Stimulated activated CD8-positive, alpha-beta memory T cell treated with anti-CD3 and anti-CD28 coated beads, Interleukin-4, amount 100 ng/mL, for 1 hour (primary cell): ENCODE measurements at regions not wholly inside any gene's neighbourhood (a gene's known extent, or its start where the extent isn't known, plus 50 kb on each side); places are given as distances from the start of the nearest gene placed in this dataset.
"Not testable (repeated sequence)": the region's sequence is repeated elsewhere in the genome, so short reads cannot be mapped to it uniquely, and the experiment has no call there.

Source experiments
- DNase-seq, 2 donors: peaks; one replicate each; pipeline ENCODE4 v3.0.0-alpha.2; 2020; ENCODE audit warnings: low read depth in 2 of 2, low spot score in 1 of 2

DNA sequence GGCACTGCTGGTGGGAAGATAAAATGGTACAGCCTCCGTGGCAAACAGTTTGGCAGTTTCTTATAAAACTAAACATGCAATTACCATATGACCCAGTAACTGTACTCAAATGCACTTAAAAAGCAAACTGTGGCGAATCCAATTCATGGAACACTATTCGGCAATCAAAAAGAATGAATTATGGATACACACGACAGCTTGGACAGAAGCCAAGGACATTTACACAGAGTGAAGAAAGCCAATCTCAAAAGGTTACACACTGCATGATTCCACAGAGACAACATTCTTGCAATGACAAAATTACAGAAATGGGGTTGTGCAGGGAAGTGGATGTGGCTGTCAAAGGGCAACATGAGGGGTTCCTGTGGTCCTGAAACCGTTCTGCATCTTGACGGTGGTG lies 122.1 kb upstream of the IQSEC1 start:
- no peak for DNase-seq

DNA sequence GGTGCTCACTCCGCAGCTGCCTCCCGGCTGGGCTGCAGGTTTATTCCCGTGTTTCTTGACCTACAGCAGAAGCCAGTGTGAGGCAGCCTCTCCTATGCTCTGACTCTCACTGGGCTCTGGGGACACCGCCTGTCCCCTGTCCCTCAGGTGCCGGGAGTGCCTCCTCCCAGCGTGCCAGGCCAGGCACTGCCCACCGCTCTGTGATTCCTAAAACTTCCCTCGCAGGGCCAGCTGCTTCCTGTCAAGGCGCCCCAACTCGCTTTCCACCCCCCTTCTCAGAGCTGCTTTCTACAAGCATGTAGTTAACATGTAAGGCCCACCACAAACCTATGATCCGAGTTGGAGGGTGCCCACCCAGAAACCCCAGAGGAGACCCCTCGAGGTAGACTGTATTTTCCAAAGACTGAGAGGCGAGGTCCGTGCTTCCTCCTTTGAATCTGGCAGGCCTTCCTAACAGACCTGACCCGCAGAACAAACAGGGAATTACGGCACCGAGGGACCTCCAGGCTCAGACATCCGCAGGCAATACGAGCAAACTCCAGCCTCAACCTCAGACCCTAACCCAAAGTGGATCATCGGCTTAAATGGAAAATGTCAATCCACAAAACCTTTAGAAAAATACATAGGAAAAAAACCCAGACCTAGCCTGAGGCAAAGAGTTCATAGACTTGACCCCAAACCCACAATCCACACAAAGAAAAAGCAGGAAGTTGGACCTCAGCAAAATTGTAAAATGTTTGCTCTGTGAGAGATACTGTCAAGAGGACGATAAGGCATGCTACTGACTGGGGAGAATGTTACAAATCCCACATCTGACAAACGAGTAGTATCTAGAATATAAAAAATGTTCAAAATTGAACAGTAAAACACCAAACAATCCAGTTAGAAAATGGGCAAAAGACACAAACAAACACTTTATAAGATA lies 121.3 kb upstream of the IQSEC1 start:
- no peak for DNase-seq

DNA sequence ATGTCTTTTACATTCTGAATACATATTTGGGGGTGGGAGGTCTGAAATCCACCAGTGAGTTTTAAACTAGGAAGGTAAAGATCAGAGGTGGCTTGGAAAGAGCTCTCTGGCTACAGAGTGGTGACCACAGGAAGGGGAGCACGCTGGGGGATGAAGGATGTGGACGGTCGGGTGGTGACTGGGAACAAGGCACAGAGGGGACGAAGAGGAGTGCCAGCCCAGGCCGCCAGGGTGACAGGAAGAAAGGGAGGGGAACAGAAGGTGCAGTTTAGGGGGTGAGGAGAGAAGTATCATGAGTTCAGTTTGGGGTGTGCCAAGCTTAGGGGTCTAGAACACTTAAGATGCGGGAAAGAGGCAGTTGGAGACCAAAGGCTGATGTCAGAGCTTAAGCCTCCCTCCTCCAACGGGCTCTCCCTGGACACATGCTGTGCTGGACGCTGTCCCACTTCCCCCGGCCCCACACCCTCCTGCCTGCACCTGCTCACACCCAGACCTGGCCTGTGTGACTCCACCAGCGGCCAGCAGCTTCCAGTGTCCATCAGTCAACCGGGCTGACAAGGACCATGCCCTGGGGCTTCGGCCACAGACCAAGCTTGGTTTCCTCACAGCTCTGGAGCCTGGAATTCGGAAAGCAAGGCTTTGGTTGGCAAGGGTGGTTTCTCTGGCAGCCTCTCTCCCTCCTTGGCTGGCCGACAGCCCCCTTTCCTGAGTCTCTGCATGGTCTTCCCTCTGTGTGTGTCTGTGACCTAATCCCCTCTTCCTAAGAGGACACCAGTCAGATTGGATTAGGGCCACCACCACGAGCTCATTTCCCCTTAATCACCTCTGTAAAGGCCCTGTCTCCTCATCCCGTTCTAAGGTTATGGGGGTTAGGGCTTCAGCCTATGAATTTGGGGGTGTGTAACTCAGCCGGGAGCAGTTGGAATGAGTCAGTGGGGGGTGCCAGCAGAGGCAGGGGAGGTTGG lies 120.4 kb upstream of the IQSEC1 start:
- no peak for DNase-seq

DNA sequence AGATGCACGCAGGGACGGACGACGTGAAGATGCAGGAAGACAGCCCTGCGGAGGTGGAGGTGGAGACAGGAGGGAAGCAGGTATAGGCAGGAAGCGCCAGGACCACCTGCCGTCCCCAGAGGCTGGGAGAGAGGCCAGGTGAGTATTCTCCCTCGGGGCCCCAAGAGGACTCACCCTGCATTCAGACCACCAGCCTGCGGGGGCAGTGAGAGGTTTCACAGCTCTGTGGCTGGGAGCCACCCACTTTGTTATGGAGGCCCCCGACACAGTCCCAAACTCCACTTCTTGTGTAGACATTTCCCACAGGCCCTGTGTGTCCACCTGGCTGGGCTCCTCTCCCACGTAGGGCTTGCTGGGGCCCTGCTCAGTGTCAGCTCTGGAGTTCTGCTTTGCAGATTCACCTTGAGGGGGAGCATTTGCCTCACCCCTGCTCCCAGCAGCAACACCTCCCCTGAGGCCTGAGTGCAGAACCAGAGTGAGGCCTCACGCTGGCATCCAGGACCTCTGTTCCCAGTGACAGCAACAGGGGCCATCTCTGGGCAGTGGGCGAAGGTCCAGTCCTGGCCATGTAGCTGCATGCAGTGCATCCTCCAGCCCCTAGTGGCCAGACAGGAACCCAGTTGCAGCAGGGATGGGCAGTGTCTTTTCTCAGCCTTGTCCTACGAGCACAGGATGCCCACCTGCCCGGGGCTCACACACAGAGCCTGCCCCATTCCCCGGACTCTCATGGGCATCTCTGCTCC lies 119.4 kb upstream of the IQSEC1 start:
- no peak for DNase-seq

DNA sequence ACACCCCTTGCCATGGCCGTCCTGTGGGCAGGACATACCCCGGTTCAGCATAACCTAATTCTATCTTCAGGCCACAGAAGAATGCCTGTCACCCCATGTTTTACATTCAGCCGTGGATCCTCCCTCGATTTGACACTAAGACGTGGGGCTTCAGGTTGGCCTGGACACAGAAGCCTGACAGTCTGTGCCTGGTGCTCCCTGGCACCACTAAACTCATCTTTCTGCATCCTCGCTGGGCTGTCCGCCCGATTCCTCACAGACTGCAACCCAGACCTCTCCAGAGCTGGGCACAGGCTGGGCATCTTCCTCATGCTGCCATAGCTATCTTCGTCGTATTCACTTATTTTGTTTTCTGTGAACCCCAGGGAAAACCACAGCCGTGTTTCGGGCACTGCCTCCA lies 117.8 kb upstream of the IQSEC1 start:
- no peak for DNase-seq

DNA sequence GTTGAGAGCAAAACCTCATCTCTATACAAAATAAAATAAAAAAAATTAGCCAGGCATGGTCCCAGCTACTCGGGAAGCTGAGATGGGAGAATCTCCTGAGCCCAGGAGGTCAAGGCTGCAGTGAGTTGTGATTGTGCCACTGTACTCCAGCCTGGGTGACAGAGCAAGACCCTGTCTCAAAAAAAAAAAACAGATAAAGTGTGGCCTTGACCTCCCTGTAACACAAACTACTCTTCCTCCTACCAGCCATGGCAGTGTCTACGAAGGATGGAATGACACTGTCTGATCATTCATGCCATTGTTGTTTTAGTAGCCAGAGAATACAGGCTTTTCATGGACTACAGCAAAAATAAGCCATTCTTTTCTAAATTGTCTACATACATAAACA lies 117.1 kb upstream of the IQSEC1 start:
- DNase-seq = no peak

DNA sequence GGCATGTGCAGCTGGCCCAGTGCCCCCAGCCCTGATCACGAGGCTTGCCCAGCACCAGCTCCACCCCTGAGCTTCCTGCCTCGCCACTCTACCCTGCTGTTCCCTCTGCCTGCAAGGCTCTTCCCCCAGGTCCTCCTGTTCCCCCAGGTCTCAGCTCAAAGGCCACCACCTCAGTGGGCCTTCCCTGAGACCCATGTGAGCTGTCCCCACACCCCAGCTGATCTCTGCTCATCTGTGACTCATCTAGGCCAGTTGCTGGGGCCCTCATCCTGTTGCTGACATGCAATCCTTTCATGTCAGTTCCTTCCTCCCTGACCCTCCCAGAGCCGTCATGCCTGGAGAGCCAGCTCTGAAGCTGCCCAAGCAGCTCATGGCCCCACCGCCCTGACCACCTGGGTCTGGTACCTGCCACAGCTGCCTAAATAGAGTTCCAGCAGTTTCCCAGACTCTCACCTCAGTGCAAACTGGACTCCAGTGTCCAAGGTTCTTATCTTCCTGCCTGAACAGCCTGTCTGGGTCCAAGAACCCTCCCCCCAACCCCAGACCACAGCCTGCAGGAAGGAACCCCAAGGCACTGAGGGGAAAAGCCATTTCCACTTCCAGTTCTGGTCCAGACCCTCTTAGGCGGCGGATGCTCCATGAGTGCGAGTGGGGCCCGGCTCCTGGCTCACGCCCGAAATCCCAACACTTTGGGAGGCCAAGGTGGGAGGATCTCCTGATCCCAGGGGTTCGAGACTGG lies 116.6 kb upstream of the IQSEC1 start:
- no peak for DNase-seq

DNA sequence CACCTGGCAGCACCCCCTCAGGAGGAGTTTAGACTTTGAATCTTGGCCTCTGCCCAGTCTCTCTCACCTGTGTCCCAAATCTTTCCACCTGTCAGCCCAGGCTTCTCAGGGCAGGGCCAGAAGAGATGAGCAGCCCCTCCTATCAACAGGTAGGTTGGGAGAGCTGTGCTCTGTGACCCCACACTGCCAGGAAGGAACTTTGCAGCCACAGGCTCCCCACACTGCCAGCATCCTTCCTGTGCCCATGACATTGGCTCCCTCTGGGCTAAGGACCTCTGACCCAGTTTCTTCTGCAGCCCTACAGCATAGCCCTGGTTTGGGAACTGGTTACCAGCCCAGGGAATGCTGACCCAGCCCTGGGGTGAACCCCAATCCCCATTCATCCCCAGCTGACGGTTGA lies 115.7 kb upstream of the IQSEC1 start:
- no peak for DNase-seq

DNA sequence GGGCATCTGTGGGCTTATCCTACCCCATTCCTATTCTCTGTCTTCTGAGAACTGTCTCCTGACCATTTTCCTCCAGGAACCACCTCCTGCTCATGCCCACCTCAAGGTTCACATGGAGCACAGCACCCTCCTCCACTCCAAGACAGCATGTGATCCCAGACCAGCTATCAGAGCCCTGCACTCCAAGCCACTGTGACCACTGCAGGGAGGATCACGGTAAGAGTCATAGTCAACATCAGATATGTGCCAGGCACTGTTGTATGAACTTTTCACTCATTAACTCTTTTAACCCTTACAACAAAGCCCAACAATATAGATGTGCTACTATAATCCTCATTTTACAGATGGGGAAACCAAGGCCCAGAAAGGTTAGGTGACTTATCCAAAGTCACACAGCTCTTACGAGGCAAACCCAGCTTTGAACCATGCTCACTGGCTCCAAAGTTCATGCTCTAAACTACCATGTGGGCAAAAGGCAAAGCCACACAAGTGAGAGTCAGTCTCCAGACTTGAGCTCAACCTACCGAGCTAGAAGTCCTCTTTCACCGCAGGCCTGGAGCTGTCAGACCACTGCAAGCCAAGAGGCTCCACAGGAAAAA lies 115.1 kb upstream of the IQSEC1 start:
- no peak for DNase-seq

DNA sequence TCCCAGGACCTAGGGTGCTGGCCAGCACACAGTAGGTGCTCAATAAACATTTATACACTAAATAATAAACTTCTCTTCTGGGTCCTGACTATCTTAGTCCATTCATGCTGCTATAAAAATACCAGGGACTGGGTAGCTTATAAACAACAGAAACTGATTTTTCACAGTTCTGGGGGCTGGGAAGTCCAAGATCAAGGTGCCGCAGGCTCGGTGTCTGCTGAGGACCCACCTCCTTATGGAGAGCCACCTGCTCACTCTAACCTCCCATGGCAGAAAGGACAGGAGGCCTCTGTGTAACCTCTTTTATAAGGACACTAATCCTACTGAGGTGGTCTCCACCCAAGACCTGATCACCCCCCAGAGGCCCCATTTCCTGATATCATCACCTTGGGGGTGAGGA lies 114.4 kb upstream of the IQSEC1 start:
- no peak for DNase-seq

DNA sequence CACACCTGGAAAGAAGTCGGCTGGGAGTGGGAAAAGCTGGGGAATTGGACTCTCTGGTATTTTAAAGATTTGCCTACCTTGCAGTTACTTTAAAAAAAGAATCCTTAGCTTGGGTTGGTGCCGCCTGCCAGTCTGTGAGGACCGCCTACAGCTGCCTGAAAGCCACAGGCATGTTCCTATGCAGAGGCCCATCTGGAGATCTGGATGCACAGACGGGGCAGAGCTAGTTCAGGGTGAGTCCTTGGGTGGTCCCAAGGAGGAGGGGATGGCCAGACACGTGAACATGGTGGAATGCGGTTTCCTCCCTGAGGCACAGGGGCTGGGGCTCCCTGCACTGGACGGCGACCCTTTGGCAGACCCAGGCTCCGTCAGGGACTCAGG lies 113.2 kb upstream of the IQSEC1 start:
- no peak for DNase-seq

DNA sequence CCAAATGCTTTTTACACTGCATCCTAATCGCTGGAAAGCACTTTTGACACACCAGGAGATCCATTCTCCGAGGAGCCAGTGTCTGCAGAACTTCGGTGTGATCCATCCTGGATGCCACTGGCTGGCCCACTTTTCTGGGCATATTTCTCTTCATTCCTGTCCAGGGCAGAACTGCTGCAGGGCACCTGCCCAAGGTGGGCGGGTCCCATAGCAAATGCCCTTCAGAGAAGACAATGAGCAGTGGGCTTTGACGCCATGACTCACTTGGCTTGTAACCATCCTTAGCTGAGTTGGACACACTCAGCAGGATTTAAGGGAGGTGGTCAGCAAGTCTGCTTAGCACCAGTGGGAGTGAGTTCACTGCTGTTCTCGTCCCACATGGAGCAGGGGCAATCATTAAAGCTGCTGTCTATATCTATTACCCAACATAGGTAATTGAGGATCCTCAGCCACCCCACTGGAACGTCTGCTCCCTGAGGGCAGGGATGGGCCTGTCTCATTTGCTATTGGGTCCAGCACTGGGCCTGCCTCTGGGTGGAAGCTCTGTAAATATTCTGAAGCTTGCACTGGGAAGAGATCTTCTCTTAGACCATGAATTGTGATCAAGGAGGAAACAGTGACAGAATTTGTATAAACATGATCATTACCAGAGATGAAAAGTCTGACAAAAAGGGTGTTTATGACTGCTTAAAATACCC lies 112.7 kb upstream of the IQSEC1 start:
- DNase-seq = no peak

DNA sequence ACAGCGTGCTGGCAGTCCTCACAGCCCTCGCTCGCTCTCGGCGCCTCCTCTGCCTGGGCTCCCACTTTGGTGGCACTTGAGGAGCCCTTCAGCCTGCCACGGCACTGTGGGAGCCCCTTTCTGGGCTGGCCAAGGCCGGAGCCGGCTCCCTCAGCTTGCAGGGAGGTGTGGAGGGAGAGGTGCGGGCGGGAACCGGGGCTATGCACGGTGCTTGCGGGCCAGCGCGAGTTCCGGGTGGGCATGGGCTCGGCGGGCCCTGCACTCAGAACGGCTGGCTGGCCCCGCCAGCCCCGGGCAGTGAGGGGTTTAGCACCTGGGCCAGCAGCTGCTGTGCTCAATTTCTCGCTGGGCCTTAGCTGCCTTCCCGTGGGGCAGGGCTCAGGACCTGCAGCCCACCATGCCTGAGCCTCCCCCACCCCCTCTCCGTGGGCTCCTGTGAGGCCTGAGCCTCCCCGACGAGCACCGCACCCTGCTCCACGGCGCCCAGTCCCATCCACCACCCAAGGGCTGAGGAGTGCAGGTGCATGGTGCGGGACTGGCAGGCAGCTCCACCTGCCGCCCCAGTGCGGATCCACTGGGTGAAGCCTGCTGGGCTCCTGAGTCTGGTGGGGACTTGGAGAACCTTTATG lies 106.5 kb upstream of the IQSEC1 start:
- not testable (repeated sequence) for DNase-seq

DNA sequence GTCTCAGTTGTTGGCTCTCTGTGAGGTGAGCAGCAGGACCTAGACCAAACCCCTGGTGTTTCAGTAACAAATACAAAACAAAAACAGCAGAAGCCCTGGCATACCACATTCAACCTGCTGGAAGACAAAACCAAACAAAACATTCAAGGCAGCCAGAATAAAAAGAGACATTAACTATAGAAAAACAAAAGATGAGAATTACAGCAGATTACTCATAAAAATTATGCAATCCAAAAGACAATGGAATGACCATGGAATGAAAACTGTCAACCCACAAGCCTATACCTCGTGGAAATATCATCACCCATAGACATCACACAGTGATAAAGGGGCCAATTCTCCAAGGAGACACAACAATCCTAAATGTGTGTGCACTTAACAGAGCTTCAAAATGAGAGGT lies 106.0 kb upstream of the IQSEC1 start:
- no peak for DNase-seq

DNA sequence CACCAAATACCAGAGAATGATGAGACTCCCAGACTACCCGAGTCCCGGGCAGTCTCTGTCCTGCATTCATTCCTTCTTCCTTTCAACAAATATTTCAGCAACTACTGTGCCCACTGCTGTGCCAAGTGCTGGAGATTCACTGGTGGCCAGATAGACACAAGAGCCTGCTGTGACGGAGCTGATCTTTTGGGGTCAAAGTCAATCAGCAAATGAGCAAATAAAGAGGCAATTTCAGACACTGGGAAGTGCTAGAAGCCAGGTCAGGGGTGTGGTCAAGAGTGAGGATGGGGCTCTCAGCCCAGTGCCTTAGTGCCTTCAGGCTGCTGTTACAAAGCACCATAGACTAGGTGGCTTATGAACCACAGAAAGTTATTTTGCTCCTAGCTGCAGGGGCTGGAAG lies 104.9 kb upstream of the IQSEC1 start:
- DNase-seq = no peak

DNA sequence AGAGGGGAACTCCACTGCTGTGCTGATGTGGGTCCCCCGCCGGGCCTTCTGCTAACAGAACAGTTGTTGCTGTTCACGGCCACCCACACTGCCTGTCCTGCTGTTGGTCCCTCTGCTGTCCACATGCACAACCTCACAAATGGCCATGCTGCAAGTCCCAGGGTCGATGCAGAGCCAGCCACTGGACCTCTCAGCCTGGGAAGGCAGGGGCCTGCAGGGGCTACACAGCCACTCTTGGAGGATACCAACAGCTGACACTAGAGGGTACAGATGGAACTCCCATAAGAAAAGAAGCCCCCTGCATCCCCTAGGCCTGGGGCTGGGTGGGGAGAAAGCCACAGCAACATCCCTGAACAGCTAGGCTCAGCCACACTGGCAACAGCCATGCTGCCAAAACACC lies 104.4 kb upstream of the IQSEC1 start:
- no peak for DNase-seq

DNA sequence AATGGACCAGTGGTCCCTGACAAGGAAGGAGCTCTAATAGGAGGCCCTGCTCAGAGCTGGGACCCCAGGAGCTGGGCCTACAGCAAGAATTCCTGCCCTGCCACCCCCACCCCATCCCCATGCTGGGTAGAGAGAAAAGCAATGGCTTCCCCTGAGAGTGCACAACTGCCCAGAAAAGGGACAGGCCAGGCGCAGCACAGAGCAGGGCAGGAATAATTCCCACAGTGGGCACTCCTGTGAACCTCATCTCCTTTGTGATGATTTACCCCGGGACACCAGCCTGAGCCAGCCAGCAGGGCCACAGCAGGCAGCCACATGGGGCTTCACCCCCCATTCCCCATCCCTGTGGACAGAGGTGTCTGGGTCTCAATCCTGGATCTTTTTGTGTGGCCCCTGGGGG lies 104.0 kb upstream of the IQSEC1 start:
- DNase-seq = no peak

DNA sequence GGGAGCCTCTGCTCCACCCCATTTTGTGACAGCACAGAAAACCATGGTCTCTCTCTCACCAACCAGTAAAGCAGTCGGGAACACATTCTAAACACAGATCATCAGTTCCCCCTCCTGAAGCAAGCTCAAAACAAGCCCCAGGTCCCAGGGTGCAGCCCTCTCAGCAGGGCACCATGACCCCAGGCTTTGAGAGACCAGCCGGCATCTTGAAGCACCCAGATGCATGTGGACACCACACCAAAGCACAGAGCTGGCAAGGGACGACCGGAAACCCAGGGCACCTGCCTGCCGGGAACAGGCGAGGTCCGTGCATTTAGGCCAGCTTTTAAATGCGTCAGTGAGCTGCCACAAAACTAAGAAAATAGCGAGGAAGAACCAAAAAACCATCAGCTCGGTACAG lies 103.2 kb upstream of the IQSEC1 start:
- DNase-seq = no peak

DNA sequence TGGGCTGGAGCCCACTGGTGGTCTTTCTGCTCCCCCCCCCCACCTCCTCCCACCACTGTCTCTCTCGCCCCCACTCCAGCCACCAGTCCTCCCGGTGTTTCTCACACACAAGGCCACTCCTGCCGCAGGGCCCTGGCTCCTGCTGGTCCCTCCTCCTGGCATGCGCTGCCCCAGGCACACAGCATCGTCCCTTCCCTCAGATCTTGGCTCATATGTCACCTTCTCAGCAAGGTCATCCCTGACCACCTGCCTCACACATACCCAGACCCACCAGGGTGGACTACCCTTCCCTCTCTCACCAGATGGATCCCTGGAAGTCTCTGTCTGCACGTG lies 101.5 kb upstream of the IQSEC1 start:
- DNase-seq = no peak
